Activated CD8-positive, alpha-beta memory T cell treated with anti-CD3 and anti-CD28 coated beads, Interleukin-2, amount 10 ng/mL, durations not matched to agents 7 days and 5 days (primary cell): ENCODE measurements at regions not wholly inside any gene's neighbourhood (a gene's known extent, or its start where the extent isn't known, plus 50 kb on each side); places are given as distances from the start of the nearest gene placed in this dataset.

ENCODE experiments used
- ATAC-seq: fragments of 150-1000 bp; cut with Tn5 transposase; one replicate; pipeline ENCODE4 v1.10.0; 2021; ENCODE audit warnings: moderate library complexity
- CTCF ChIA-PET: fragments of 350-600 bp; sonication (Branson Sonifier 250); formaldehyde crosslinking; loops from one replicate; lab custom pipeline; 2021; ENCODE audit warnings: antibody characterized with exemption; lab: Charles Lee
- DNase-seq: peaks from one replicate; pipeline ENCODE4 v3.0.0-alpha.2; 2020
- H3K27ac Mint-ChIP-seq: one replicate; pipeline ENCODE4 v1.8.0; 2021; ENCODE audit warnings: mild to moderate bottlenecking, mixed read lengths
- H3K27me3 Mint-ChIP-seq: one replicate; pipeline ENCODE4 v1.8.0; 2021; ENCODE audit warnings: mixed read lengths
- H3K36me3 Mint-ChIP-seq: one replicate; pipeline ENCODE4 v1.8.0; 2021; ENCODE audit warnings: mild to moderate bottlenecking, mixed read lengths
- H3K4me1 Mint-ChIP-seq: one replicate; pipeline ENCODE4 v1.8.0; 2021; ENCODE audit warnings: mixed read lengths
- H3K4me3 Mint-ChIP-seq: one replicate; pipeline ENCODE4 v1.8.0; 2021; ENCODE audit warnings: mild to moderate bottlenecking, moderate library complexity, mixed read lengths
- H3K9me3 Mint-ChIP-seq: one replicate; pipeline ENCODE4 v1.8.0; 2022; ENCODE audit warnings: low read depth, mixed read lengths

DNA sequence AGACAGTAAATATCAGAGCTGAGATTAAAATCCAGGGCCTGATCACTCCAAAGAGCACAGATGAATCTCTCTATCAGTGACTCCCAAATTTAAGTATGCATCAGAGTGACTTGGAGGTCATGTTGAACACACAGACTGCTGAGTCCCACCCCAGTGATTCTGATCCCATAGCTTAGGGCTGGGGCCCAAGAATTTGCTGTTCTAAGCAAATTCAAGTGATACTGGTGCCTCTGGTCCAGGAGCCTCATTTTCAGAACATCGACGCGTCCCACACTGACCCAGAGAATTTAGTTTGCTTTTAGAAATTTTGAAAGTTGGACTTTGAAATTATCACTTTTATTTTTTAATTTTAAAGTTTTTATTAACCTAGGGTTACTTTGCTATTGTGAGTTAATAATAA is 72.7 kb upstream of the NETO1 start:
- no peak for ATAC-seq
- CTCF ChIA-PET: no interaction called here
- Mint-ChIP-seq H3K36me3 (no peaks in the 10 kb centered on the region), H3K9me3 (peaks cover 8% of the 10 kb centered on the region), H3K27ac (no peak overlapping the region), H3K4me3 (no peak overlapping the region), H3K27me3 (no peaks in the 10 kb centered on the region), H3K4me1 (no peaks in the 10 kb centered on the region)
- no peak for DNase-seq

- Mint-ChIP-seq H3K36me3 (no peaks in the 10 kb centered on the region), H3K4me1 (no peaks in the 10 kb centered on the region), H3K27ac (no peak overlapping the region), H3K27me3 (no peaks in the 10 kb centered on the region), H3K4me3 (no peak overlapping the region), H3K9me3 (peaks cover 8% of the 10 kb centered on the region)
- DNase-seq: no peak
- CTCF ChIA-PET: no interaction called here
- no peak for ATAC-seq
Observed at GRCh38 chr18:72935744-72936143, 68.0 kb upstream of the NETO1 start.

- H3K27ac Mint-ChIP-seq: no peak overlapping the region
- H3K4me1 Mint-ChIP-seq: no peaks in the 10 kb centered on the region
- DNase-seq: no peak
- peaks cover 13% of the 10 kb centered on the region for H3K9me3 Mint-ChIP-seq
- no peaks in the 10 kb centered on the region for H3K27me3 Mint-ChIP-seq
- no peak for ATAC-seq
- no peaks in the 10 kb centered on the region for H3K36me3 Mint-ChIP-seq
- H3K4me3 Mint-ChIP-seq: no peak overlapping the region
- CTCF ChIA-PET: no interaction called here
Observed at GRCh38 chr18:72922895-72923294, 55.1 kb upstream of the NETO1 start.
